CD4-positive, alpha-beta T cell treated with Interleukin-4 for 1 hour (primary cell): ENCODE measurements at regions not wholly inside any gene's neighbourhood (a gene's known extent, or its start where the extent isn't known, plus 50 kb on each side); places are given as distances from the start of the nearest gene placed in this dataset.

Source experiments
- DNase-seq, 2 donors: peaks; one replicate each; pipeline ENCODE4 v3.0.0-alpha.2; 2020 to 2022

GRCh38 chr11:104582431-104582830 lies 315.8 kb downstream of the CASP12 start:
- no peak for DNase-seq

- DNase-seq = no peak
Measured at GRCh38 chr11:104581246-104581980, 316.8 kb downstream of the CASP12 start.

- DNase-seq = no peak
Measured at GRCh38 chr11:104573441-104573990, 324.7 kb downstream of the CASP12 start.

GRCh38 chr11:104572279-104572678 lies 326.0 kb downstream of the CASP12 start:
- DNase-seq = no peak

- DNase-seq = no peak
Measured at GRCh38 chr11:104570078-104570701, 328.1 kb downstream of the CASP12 start.

- DNase-seq = no peak
Measured at GRCh38 chr11:104565583-104565961, 332.7 kb downstream of the CASP12 start.

- no peak for DNase-seq
Measured at GRCh38 chr11:104564921-104565582, 333.2 kb downstream of the CASP12 start.

- no peak for DNase-seq
Measured at GRCh38 chr11:104556606-104557301, 341.5 kb downstream of the CASP12 start.

- no peak for DNase-seq
Measured at GRCh38 chr11:104549019-104549418, 349.2 kb downstream of the CASP12 start.

- no peak for DNase-seq
Measured at GRCh38 chr11:104547996-104548661, 350.1 kb downstream of the CASP12 start.

GRCh38 chr11:104546501-104546900 lies 351.8 kb downstream of the CASP12 start:
- DNase-seq = no peak

GRCh38 chr11:104541701-104542100 lies 356.6 kb downstream of the CASP12 start:
- no peak for DNase-seq

GRCh38 chr11:104538313-104538712 lies 359.9 kb downstream of the CASP12 start:
- no peak for DNase-seq

GRCh38 chr11:104534278-104534677 lies 364.0 kb downstream of the CASP12 start:
- no peak for DNase-seq

- no peak for DNase-seq
Measured at GRCh38 chr11:104531894-104532293, 366.4 kb downstream of the CASP12 start.

- peak in 1 of 2 donors; percentile 27 for DNase-seq
Measured at GRCh38 chr11:104531075-104531474, 367.1 kb upstream of the PDGFD start.

- no peak for DNase-seq
Measured at GRCh38 chr11:104529906-104530305, 366.0 kb upstream of the PDGFD start.

GRCh38 chr11:104529213-104529612 lies 365.3 kb upstream of the PDGFD start:
- no peak for DNase-seq

GRCh38 chr11:104526006-104526405 lies 362.1 kb upstream of the PDGFD start:
- no peak for DNase-seq

- no peak for DNase-seq
Measured at GRCh38 chr11:104525416-104525815, 361.5 kb upstream of the PDGFD start.

GRCh38 chr11:104524254-104524653 lies 360.3 kb upstream of the PDGFD start:
- no peak for DNase-seq

- DNase-seq = no peak
Measured at GRCh38 chr11:104523611-104524010, 359.7 kb upstream of the PDGFD start.

GRCh38 chr11:104522650-104523049 lies 358.7 kb upstream of the PDGFD start:
- no peak for DNase-seq
